Naive B cell (primary cell): ENCODE measurements at regions not wholly inside any gene's neighbourhood (a gene's known extent, or its start where the extent isn't known, plus 50 kb on each side); places are given as distances from the start of the nearest gene placed in this dataset.

Experiments used
- ATAC-seq, 2 donors: fragments of 150-1000 bp; cut with Tn5 transposase; 2 replicates each; pipeline ENCODE4 v1.10.0; 2021; ENCODE audit warnings: low read depth in 2 of 2, mild to moderate bottlenecking in 2 of 2, moderate library complexity in 2 of 2
- DNase-seq: peaks from one replicate; pipeline ENCODE4 v3.0.0; 2022
- H3K27ac Mint-ChIP-seq, 6 donors: one replicate each; pipeline ENCODE4 v1.8.0; 2020 to 2022; ENCODE audit warnings: mild to moderate bottlenecking in 6 of 6, mixed read lengths in 6 of 6, moderate library complexity in 5 of 6, inconsistent platforms in 2 of 6
- H3K27me3 Mint-ChIP-seq, 3 donors: one replicate each; pipeline ENCODE4 v1.8.0; 2021 to 2022; ENCODE audit warnings: mixed read lengths in 3 of 3, mild to moderate bottlenecking in 1 of 3
- H3K36me3 Mint-ChIP-seq, 2 donors: one replicate each; pipeline ENCODE4 v1.8.0; 2020 to 2022; ENCODE audit warnings: mixed read lengths in 2 of 2, inconsistent platforms in 1 of 2, mild to moderate bottlenecking in 1 of 2
- H3K4me1 Mint-ChIP-seq, 3 donors: one replicate each; pipeline ENCODE4 v1.8.0; 2020 to 2022; ENCODE audit warnings: mixed read lengths in 3 of 3, inconsistent platforms in 1 of 3, mild to moderate bottlenecking in 1 of 3, moderate library complexity in 1 of 3
- H3K4me3 Mint-ChIP-seq, 8 donors: one replicate each; pipeline ENCODE4 v1.8.0; 2020 to 2022; ENCODE audit warnings: mild to moderate bottlenecking in 8 of 8, mixed read lengths in 8 of 8, moderate library complexity in 8 of 8, inconsistent platforms in 2 of 8
- H3K9me3 Mint-ChIP-seq, 7 donors: one replicate each; pipeline ENCODE4 v1.8.0; 2020 to 2022; ENCODE audit warnings: mixed read lengths in 7 of 7, mild to moderate bottlenecking in 5 of 7, inconsistent platforms in 2 of 7, moderate library complexity in 1 of 7

DNA sequence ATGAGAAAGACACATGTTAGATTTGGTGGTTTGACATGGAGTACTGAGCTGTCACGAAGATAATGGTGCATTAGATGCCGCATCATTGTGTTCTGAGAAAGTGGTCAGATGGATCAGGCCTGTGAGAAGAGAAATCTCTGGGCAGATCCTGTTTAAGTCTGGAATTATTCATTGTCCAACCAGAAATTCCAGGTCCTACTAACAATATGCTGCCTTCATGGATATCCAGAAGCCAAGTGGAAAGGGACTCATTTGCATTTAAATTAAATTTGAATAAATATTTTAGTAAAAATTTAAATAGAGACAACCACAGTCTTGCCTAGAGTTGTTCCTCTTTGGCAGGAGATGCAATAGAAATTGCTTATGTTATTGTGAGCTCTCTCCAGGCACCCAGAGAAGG lies 330.5 kb upstream of the TMEM132C start:
- no peak for ATAC-seq
- Mint-ChIP-seq H3K4me1 (no peaks in the 10 kb centered on the region), H3K27ac (no peak overlapping the region), H3K27me3 (no peaks in the 10 kb centered on the region), H3K9me3 (peaks cover 0 to 9% (median 0%) of the 10 kb centered on the region in 7 donors), H3K36me3 (no peaks in the 10 kb centered on the region), H3K4me3 (no peak overlapping the region)
- no peak for DNase-seq

DNA sequence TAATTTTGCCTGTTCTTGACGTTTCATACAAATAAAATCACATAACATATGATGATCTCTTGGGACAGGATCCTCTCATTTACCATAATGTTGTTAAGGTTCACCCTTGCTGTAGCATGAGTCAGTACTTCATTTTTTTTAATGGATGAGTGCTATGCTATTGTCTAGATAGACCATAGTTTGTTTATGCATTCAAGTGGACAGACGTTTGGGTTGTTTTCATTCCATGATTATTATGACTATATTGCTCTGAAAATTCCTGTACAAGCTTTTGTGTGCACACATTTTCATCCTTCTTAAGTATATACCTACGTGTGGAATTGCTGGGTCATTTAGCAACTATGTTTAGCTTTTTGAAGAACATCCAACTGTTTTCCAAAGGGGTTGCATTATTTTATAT lies 325.6 kb upstream of the TMEM132C start:
- Mint-ChIP-seq H3K36me3 (no peaks in the 10 kb centered on the region), H3K4me1 (no peaks in the 10 kb centered on the region)
- no peak for ATAC-seq

GRCh38 chr12:127942981-127943380 lies 324.0 kb upstream of the TMEM132C start:
- Mint-ChIP-seq H3K4me1 (no peaks in the 10 kb centered on the region), H3K36me3 (no peaks in the 10 kb centered on the region), H3K27me3 (no peaks in the 10 kb centered on the region), H3K9me3 (peaks cover 0 to 17% (median 10%) of the 10 kb centered on the region in 7 donors), H3K27ac (no peak overlapping the region), H3K4me3 (no peak overlapping the region)
- DNase-seq (no peak), ATAC-seq (no peak)

More for the DNA sequence above, 325.6 kb upstream of the TMEM132C start:
- Mint-ChIP-seq H3K9me3 (peaks cover 0 to 17% (median 10%) of the 10 kb centered on the region in 7 donors), H3K27me3 (no peaks in the 10 kb centered on the region), H3K27ac (no peak overlapping the region), H3K4me3 (no peak overlapping the region)
- DNase-seq = no peak

- H3K36me3 Mint-ChIP-seq = no peaks in the 10 kb centered on the region
- no peak for ATAC-seq
- H3K9me3 Mint-ChIP-seq = peaks cover 0 to 17% (median 10%) of the 10 kb centered on the region in 7 donors
- no peak for DNase-seq
- no peak overlapping the region for H3K27ac Mint-ChIP-seq
- H3K27me3 Mint-ChIP-seq = no peaks in the 10 kb centered on the region
- H3K4me3 Mint-ChIP-seq = no peak overlapping the region
- no peaks in the 10 kb centered on the region for H3K4me1 Mint-ChIP-seq
These were observed 323.3 kb upstream of the TMEM132C start for GRCh38 chr12:127943481-127944210.

GRCh38 chr12:127944211-127944899 lies 322.6 kb upstream of the TMEM132C start:
- Mint-ChIP-seq H3K27ac (peak overlapping the region in 1 of 6 donors; percentile 20), H3K36me3 (no peaks in the 10 kb centered on the region), H3K9me3 (peaks cover 0 to 17% (median 10%) of the 10 kb centered on the region in 7 donors), H3K4me1 (no peaks in the 10 kb centered on the region), H3K4me3 (no peak overlapping the region), H3K27me3 (no peaks in the 10 kb centered on the region)
- ATAC-seq (no peak), DNase-seq (no peak)

GRCh38 chr12:127957001-127957660 lies 309.8 kb upstream of the TMEM132C start:
- no peaks in the 10 kb centered on the region for H3K27me3 Mint-ChIP-seq
- DNase-seq (no peak), ATAC-seq (no peak)
- H3K9me3 Mint-ChIP-seq = peaks cover 0 to 11% (median 2%) of the 10 kb centered on the region in 7 donors
- H3K4me1 Mint-ChIP-seq = no peaks in the 10 kb centered on the region
- no peak overlapping the region for H3K27ac Mint-ChIP-seq
- H3K36me3 Mint-ChIP-seq = no peaks in the 10 kb centered on the region
- H3K4me3 Mint-ChIP-seq = no peak overlapping the region

- Mint-ChIP-seq H3K36me3 (no peaks in the 10 kb centered on the region), H3K27ac (no peak overlapping the region), H3K4me1 (no peaks in the 10 kb centered on the region), H3K9me3 (peaks cover 2 to 18% (median 8%) of the 10 kb centered on the region in 7 donors), H3K27me3 (no peaks in the 10 kb centered on the region), H3K4me3 (no peak overlapping the region)
- DNase-seq = no peak
- no peak for ATAC-seq
These were observed 304.7 kb upstream of the TMEM132C start for GRCh38 chr12:127962303-127962702.

GRCh38 chr12:127963933-127964332 lies 303.0 kb upstream of the TMEM132C start:
- DNase-seq (no peak), ATAC-seq (no peak)
- no peaks in the 10 kb centered on the region for H3K27me3 Mint-ChIP-seq
- H3K4me1 Mint-ChIP-seq = no peaks in the 10 kb centered on the region
- H3K36me3 Mint-ChIP-seq = no peaks in the 10 kb centered on the region
- no peak overlapping the region for H3K27ac Mint-ChIP-seq
- H3K4me3 Mint-ChIP-seq = no peak overlapping the region
- H3K9me3 Mint-ChIP-seq = peaks cover 6 to 24% (median 14%) of the 10 kb centered on the region in 7 donors

DNA sequence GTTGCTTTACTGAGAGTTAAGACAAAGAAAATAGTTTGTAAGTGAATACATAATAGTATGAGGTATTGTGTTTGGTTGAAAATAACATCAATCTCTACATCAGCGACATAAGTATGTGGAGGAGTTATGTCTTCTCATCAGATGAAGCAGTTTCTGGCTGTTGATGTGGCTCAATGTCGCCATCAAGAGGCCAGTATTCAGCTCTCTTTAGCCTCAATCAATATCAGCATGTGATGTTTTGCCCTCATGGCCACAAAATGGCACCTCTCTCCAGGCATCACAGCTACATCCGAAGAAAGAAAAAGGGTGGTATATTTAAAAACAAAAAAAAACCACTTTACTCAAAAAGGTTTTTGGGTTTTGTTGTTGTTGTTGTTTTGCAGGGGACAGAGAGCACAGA lies 302.3 kb upstream of the TMEM132C start:
- Mint-ChIP-seq H3K4me1 (no peaks in the 10 kb centered on the region), H3K4me3 (no peak overlapping the region), H3K9me3 (peaks cover 3 to 24% (median 14%) of the 10 kb centered on the region in 7 donors), H3K36me3 (no peaks in the 10 kb centered on the region), H3K27ac (no peak overlapping the region), H3K27me3 (no peaks in the 10 kb centered on the region)
- ATAC-seq = no peak
- no peak for DNase-seq

GRCh38 chr12:127966331-127966730 lies 300.6 kb upstream of the TMEM132C start:
- ATAC-seq = no peak

GRCh38 chr12:127970491-127970890 lies 296.5 kb upstream of the TMEM132C start:
- Mint-ChIP-seq H3K4me3 (no peak overlapping the region), H3K9me3 (peaks cover 3 to 28% (median 13%) of the 10 kb centered on the region in 7 donors), H3K36me3 (no peaks in the 10 kb centered on the region), H3K27ac (no peak overlapping the region), H3K4me1 (no peaks in the 10 kb centered on the region), H3K27me3 (no peaks in the 10 kb centered on the region)
- ATAC-seq = no peak
- DNase-seq = no peak

More at GRCh38 chr12:127966331-127966730, 300.6 kb upstream of the TMEM132C start:
- no peak for DNase-seq
- H3K4me1 Mint-ChIP-seq = no peaks in the 10 kb centered on the region
- no peaks in the 10 kb centered on the region for H3K27me3 Mint-ChIP-seq
- H3K36me3 Mint-ChIP-seq = no peaks in the 10 kb centered on the region
- H3K4me3 Mint-ChIP-seq = no peak overlapping the region
- H3K9me3 Mint-ChIP-seq = peaks cover 3 to 23% (median 14%) of the 10 kb centered on the region in 7 donors
- no peak overlapping the region for H3K27ac Mint-ChIP-seq

DNA sequence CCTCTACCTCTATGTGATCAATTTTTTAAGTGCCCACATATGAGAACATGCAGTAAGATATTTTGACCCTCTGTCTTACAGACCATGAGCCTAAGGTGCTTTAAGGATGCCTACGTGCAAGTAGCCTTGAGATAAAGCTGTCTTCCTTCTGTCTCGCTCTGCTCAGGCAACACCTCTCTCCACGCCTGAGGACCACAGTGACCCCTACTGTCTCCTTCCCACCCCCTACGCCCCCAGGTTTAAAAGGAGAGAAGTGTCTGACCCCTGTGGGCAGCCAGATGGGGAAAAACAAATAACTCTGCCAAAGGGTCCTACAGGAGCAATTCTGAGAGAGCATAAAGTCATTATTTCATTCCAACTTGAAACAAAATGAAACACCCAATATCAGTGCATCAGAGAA lies 286.4 kb upstream of the TMEM132C start:
- Mint-ChIP-seq H3K4me1 (no peaks in the 10 kb centered on the region), H3K36me3 (peaks cover 0 to 9% of the 10 kb centered on the region in 2 donors), H3K9me3 (peaks cover 5 to 21% (median 10%) of the 10 kb centered on the region in 7 donors), H3K27ac (no peak overlapping the region), H3K27me3 (no peaks in the 10 kb centered on the region), H3K4me3 (no peak overlapping the region)
- DNase-seq (no peak), ATAC-seq (no peak)

GRCh38 chr12:127981875-127982274 lies 285.1 kb upstream of the TMEM132C start:
- DNase-seq (no peak), ATAC-seq (no peak)
- Mint-ChIP-seq H3K9me3 (peaks cover 4 to 19% (median 5%) of the 10 kb centered on the region in 7 donors), H3K4me1 (no peaks in the 10 kb centered on the region), H3K27ac (no peak overlapping the region), H3K4me3 (no peak overlapping the region), H3K27me3 (no peaks in the 10 kb centered on the region), H3K36me3 (peaks cover 0 to 7% of the 10 kb centered on the region in 2 donors)
